Spleen (tissue), 11 donors: ENCODE measurements at regions not wholly inside any gene's neighbourhood (a gene's known extent, or its start where the extent isn't known, plus 50 kb on each side); places are given as distances from the start of the nearest gene placed in this dataset.

ENCODE experiments used
- DNase-seq: peaks from one replicate; pipeline ENCODE4 v3.0.0-alpha.2; 2020
- H3K27ac ChIP-seq, 8 donors: fragments of 200-600 bp; sonication (generic) in 7 of 8; 1 replicate in 4 of 8; 2 replicates in 4 of 8; pipeline versions ENCODE4 v1.5.0 to v1.8.0; 2016 to 2021; ENCODE audit warnings: inconsistent platforms in 4 of 8, mild to moderate bottlenecking in 4 of 8, moderate library complexity in 1 of 8
- H3K27me3 ChIP-seq, 7 donors: fragments of 200-600 bp; sonication (generic) in 6 of 7; replicated peaks in 1 of 7; 1 replicate in 4 of 7; 2 replicates in 3 of 7; pipeline versions ENCODE4 v1.5.0 to v1.8.0; 2016 to 2021; ENCODE audit warnings: inconsistent platforms in 3 of 7, mild to moderate bottlenecking in 1 of 7
- H3K36me3 ChIP-seq, 6 donors: fragments of 200-600 bp; sonication (generic) in 5 of 6; 1 replicate in 4 of 6; 2 replicates in 2 of 6; pipeline versions ENCODE4 v1.5.0 to v1.8.0; 2016 to 2021; ENCODE audit warnings: inconsistent platforms in 2 of 6
- H3K4me1 ChIP-seq, 6 donors: fragments of 200-600 bp; sonication (generic) in 5 of 6; 1 replicate in 3 of 6; 2 replicates in 3 of 6; pipeline versions ENCODE4 v1.5.0 to v1.8.0; 2016 to 2021; ENCODE audit warnings: inconsistent platforms in 3 of 6
- H3K4me3 ChIP-seq, 8 donors: fragments of 200-600 bp; sonication (generic) in 7 of 8; 1 replicate in 4 of 8; 2 replicates in 4 of 8; pipeline versions ENCODE4 v1.5.0 to v1.8.0; 2016 to 2021; ENCODE audit warnings: inconsistent platforms in 4 of 8, mild to moderate bottlenecking in 4 of 8, moderate library complexity in 2 of 8
- H3K9me3 ChIP-seq, 8 donors: fragments of 200-600 bp; sonication (generic) in 7 of 8; 1 replicate in 4 of 8; 2 replicates in 4 of 8; pipeline versions ENCODE4 v1.5.0 to v1.8.0; 2016 to 2021; ENCODE audit warnings: inconsistent platforms in 4 of 8
- CTCF ChIP-seq, 11 experiments: fragments of 200-600 bp in 7 of 11; fragments of 450-650 bp in 4 of 11; sonication (generic) in 4 of 11; IDR thresholded peaks in 8 of 11; conservative IDR thresholded peaks in 3 of 11; 1 replicate in 7 of 11; 2 replicates in 4 of 11; pipeline versions ENCODE4 v1.4.0 to v1.8.0; 2016 to 2021; ENCODE audit warnings: antibody characterized with exemption in 11 of 11, inconsistent platforms in 4 of 11, mild to moderate bottlenecking in 1 of 11
- POLR2A ChIP-seq, 3 donors: fragments of 450-650 bp; IDR thresholded peaks; one replicate each; pipeline ENCODE4 v1.5.1; 2017; ENCODE audit warnings: antibody characterized with exemption in 3 of 3, mild to moderate bottlenecking in 1 of 3
- POLR2AphosphoS5 ChIP-seq, 3 donors: sonication (generic); formaldehyde crosslinking; IDR thresholded peaks; one replicate each; pipeline ENCODE4 v1.5.1; 2017; ENCODE audit warnings: antibody characterized with exemption in 3 of 3
- WGBS, 5 donors: extraction: QIAGEN DNeasy Blood & Tissue Kit in 3 of 5; methylation state at CpG; one replicate each; pipeline versions ENCODE4 v1.1.5 to v1.1.7; 2013 to 2018; 5-methylcytosine and 5-hydroxymethylcytosine counted together
- intact Hi-C: fragments of 100-400 bp; cut with DNase I; formaldehyde crosslinking; loops from one replicate; pipeline ENCODE4 v1.15.0; 2023; ENCODE audit warnings: low total_unique reads
- donor health status: healthy with polysubstance abuse.
- donor health status: DM: no; HTN: no; CAD: no; lungs with moderate emphysema.
- donor health status: DM: no; HTN: no; CAD: no.
- donor health status: Bipolar disorder and iron deficiency.
- donor health status: healthy.
- donor health status: DM: no; HTN: no; CAD: no.
- donor health status: DM: yes; HTN: yes; CAD: no.

- H3K4me1 ChIP-seq: no peaks in the 10 kb centered on the region
- TF ChIP-seq POLR2A (IDR thresholded peaks at IDR 0.05) (no peak), CTCF (IDR thresholded peaks at IDR 0.05 in 8 of 11, conservative IDR thresholded peaks at IDR 0.05 in 3 of 11) (no peak), POLR2AphosphoS5 (IDR thresholded peaks at IDR 0.05) (no peak)
- WGBS, 5 donors: 90 to 100% (median 97%) methylated on average over 1 of the region's 1 CpG
- H3K27me3 ChIP-seq: no peaks in the 10 kb centered on the region
- intact Hi-C loops: no loop called here
- H3K27ac ChIP-seq: no peak overlapping the region
- no peaks in the 10 kb centered on the region for H3K9me3 ChIP-seq
- H3K4me3 ChIP-seq: no peak overlapping the region
- no peak for DNase-seq
- H3K36me3 ChIP-seq: no peaks in the 10 kb centered on the region
Observed at GRCh38 chr13:47136504-47136941, 239.7 kb upstream of the HTR2A start.

- Histone ChIP-seq H3K27ac (no peak overlapping the region), H3K4me1 (no peaks in the 10 kb centered on the region), H3K27me3 (no peaks in the 10 kb centered on the region), H3K36me3 (no peaks in the 10 kb centered on the region), H3K4me3 (no peak overlapping the region), H3K9me3 (no peaks in the 10 kb centered on the region)
- TF ChIP-seq POLR2A (IDR thresholded peaks at IDR 0.05): no peak
- no peak for TF ChIP-seq POLR2AphosphoS5 (IDR thresholded peaks at IDR 0.05)
- no peak for TF ChIP-seq CTCF (IDR thresholded peaks at IDR 0.05 in 8 of 11, conservative IDR thresholded peaks at IDR 0.05 in 3 of 11)
- DNase-seq: no peak
- WGBS, 5 donors: 78 to 86% (median 80%) methylated on average over 5 of the region's 5 CpGs
- intact Hi-C loops: no loop called here
Observed at GRCh38 chr13:47135800-47136503, 239.1 kb upstream of the HTR2A start.

- 73 to 87% (median 78%) methylated on average over 9 of the region's 9 CpGs for WGBS, 5 donors
- no peaks in the 10 kb centered on the region for H3K36me3 ChIP-seq
- no peak for TF ChIP-seq POLR2AphosphoS5 (IDR thresholded peaks at IDR 0.05)
- TF ChIP-seq CTCF (IDR thresholded peaks at IDR 0.05 in 8 of 11, conservative IDR thresholded peaks at IDR 0.05 in 3 of 11): no peak
- TF ChIP-seq POLR2A (IDR thresholded peaks at IDR 0.05): no peak
- H3K27me3 ChIP-seq: no peaks in the 10 kb centered on the region
- H3K9me3 ChIP-seq: no peaks in the 10 kb centered on the region
- H3K27ac ChIP-seq: no peak overlapping the region
- intact Hi-C loops: no loop called here
- DNase-seq: no peak
- no peaks in the 10 kb centered on the region for H3K4me1 ChIP-seq
- H3K4me3 ChIP-seq: no peak overlapping the region
Observed at GRCh38 chr13:47134939-47135489, 238.2 kb upstream of the HTR2A start.

GRCh38 chr13:47133011-47133445, 236.2 kb upstream of the HTR2A start:
- no peaks in the 10 kb centered on the region for H3K9me3 ChIP-seq
- intact Hi-C loops: no loop called here
- H3K27me3 ChIP-seq: no peaks in the 10 kb centered on the region
- WGBS, 5 donors: 14 to 19% (median 15%) methylated on average over 1 of the region's 1 CpG
- TF ChIP-seq POLR2A (IDR thresholded peaks at IDR 0.05): no peak
- no peak for TF ChIP-seq POLR2AphosphoS5 (IDR thresholded peaks at IDR 0.05)
- TF ChIP-seq CTCF (IDR thresholded peaks at IDR 0.05 in 8 of 11, conservative IDR thresholded peaks at IDR 0.05 in 3 of 11): no peak
- no peak overlapping the region for H3K27ac ChIP-seq
- H3K36me3 ChIP-seq: no peaks in the 10 kb centered on the region
- no peak overlapping the region for H3K4me3 ChIP-seq
- H3K4me1 ChIP-seq: no peaks in the 10 kb centered on the region
- no peak for DNase-seq
